NCI-H510A treated with DMSO at 0.1 percent for 48 hours (cell line): ENCODE measurements at regions not wholly inside any gene's neighbourhood (a gene's known extent, or its start where the extent isn't known, plus 50 kb on each side); places are given as distances from the start of the nearest gene placed in this dataset.

Experiments used
- DNase-seq: peaks from one replicate; lab custom pipeline; 2025; lab: John Stamatoyannopoulos, UW

- DNase-seq, result no peak
Observed at GRCh38 chr13:73610799-73611592, 523.2 kb downstream of the KLF12 start.

- no peak for DNase-seq
Observed at GRCh38 chr13:73608711-73609485, 525.3 kb downstream of the KLF12 start.

GRCh38 chr13:73608157-73608516 lies 526.1 kb downstream of the KLF12 start:
- DNase-seq, result no peak

- no peak for DNase-seq
Observed at GRCh38 chr13:73607489-73608156, 526.6 kb downstream of the KLF12 start.

- no peak for DNase-seq
Observed at GRCh38 chr13:73603646-73604045, 530.6 kb downstream of the KLF12 start.

GRCh38 chr13:73602295-73602694 lies 531.9 kb downstream of the KLF12 start:
- no peak for DNase-seq

- DNase-seq, result no peak
Observed at GRCh38 chr13:73601708-73602107, 532.5 kb downstream of the KLF12 start.

GRCh38 chr13:73599232-73600128 lies 534.7 kb downstream of the KLF12 start:
- DNase-seq, result no peak

- DNase-seq, result no peak
Observed at GRCh38 chr13:73598020-73598712, 536.0 kb downstream of the KLF12 start.

GRCh38 chr13:73596382-73596781 lies 537.6 kb downstream of the KLF5 start:
- no peak for DNase-seq

GRCh38 chr13:73593199-73593765 lies 534.5 kb downstream of the KLF5 start:
- DNase-seq, result no peak

GRCh38 chr13:73591861-73592260 lies 533.1 kb downstream of the KLF5 start:
- no peak for DNase-seq

- DNase-seq, result no peak
Observed at GRCh38 chr13:73590795-73591194, 532.0 kb downstream of the KLF5 start.

- no peak for DNase-seq
Observed at GRCh38 chr13:73585236-73585635, 526.4 kb downstream of the KLF5 start.

GRCh38 chr13:73583331-73583730 lies 524.5 kb downstream of the KLF5 start:
- no peak for DNase-seq

GRCh38 chr13:73580513-73581267 lies 521.9 kb downstream of the KLF5 start:
- no peak for DNase-seq

- no peak for DNase-seq
Observed at GRCh38 chr13:73579574-73580274, 520.9 kb downstream of the KLF5 start.

- no peak for DNase-seq
Observed at GRCh38 chr13:73578251-73578875, 519.6 kb downstream of the KLF5 start.

GRCh38 chr13:73576291-73576690 lies 517.5 kb downstream of the KLF5 start:
- DNase-seq, result no peak
